Panc1 (cell line): ENCODE measurements at regions not wholly inside any gene's neighbourhood (a gene's known extent, or its start where the extent isn't known, plus 50 kb on each side); places are given as distances from the start of the nearest gene placed in this dataset.

Experiments
- CTCF ChIP-seq: fragments of 450-650 bp; IDR thresholded peaks from 2 replicates; pipeline ENCODE4 v1.5.1; 2017; ENCODE audit warnings: mild to moderate bottlenecking
- POLR2AphosphoS5 ChIP-seq: IDR thresholded peaks from 2 replicates; pipeline ENCODE4 v1.6.1; 2012; ENCODE audit warnings: mild to moderate bottlenecking, low read depth, low read length, moderate library complexity
- REST ChIP-seq, 2 experiments: IDR thresholded peaks; 2 replicates each; pipeline ENCODE4 v1.6.1; 2011 to 2012; ENCODE audit warnings: low read depth in 2 of 2, control low read depth in 1 of 2, low read length in 1 of 2, mild to moderate bottlenecking in 1 of 2, moderate library complexity in 1 of 2; ENCODE audit not compliant: insufficient read depth in 1 of 2
- SIN3A ChIP-seq: IDR thresholded peaks from 2 replicates; pipeline ENCODE4 v1.6.1; 2012; ENCODE audit warnings: low read depth, mild to moderate bottlenecking, low read length, moderate library complexity, borderline replicate concordance; ENCODE audit not compliant: insufficient read depth

GRCh38 chr5:153258469-153258868 lies 232.0 kb upstream of the GRIA1 start:
- TF ChIP-seq CTCF (no peak), SIN3A (no peak), REST (IDR thresholded peaks at IDR 0.05; ENCODE audit: insufficient read depth in 1 of 2, low read depth in 2 of 2, low read length in 1 of 2) (no peak), POLR2AphosphoS5 (no peak)
